ENCODE measurements at regions not wholly inside any gene's neighbourhood (a gene's known extent, or its start where the extent isn't known, plus 50 kb on each side); places are given as distances from the start of the nearest gene placed in this dataset.

- DNase-seq: no peak
Observed at GRCh38 chr13:111502957-111503356, 182.5 kb downstream of the TEX29 start.

- no peak for DNase-seq
Observed at GRCh38 chr13:111503376-111503775, 182.9 kb downstream of the TEX29 start.

GRCh38 chr13:111503905-111504695, 183.7 kb downstream of the TEX29 start:
- no peak for DNase-seq

GRCh38 chr13:111505175-111505777, 184.8 kb downstream of the TEX29 start:
- DNase-seq: no peak

GRCh38 chr13:111506125-111506524, 185.7 kb downstream of the TEX29 start:
- DNase-seq: no peak

GRCh38 chr13:111506621-111507020, 186.2 kb downstream of the TEX29 start:
- no peak for DNase-seq

GRCh38 chr13:111508164-111508870, 187.9 kb downstream of the TEX29 start:
- no peak for DNase-seq

GRCh38 chr13:111508902-111509509, 188.6 kb downstream of the TEX29 start:
- no peak for DNase-seq

- no peak for DNase-seq
Observed at GRCh38 chr13:111510502-111511218, 190.2 kb downstream of the TEX29 start.

- no peak for DNase-seq
Observed at GRCh38 chr13:111511219-111511732, 190.8 kb downstream of the TEX29 start.

- DNase-seq: no peak
Observed at GRCh38 chr13:111511805-111512504, 191.5 kb downstream of the TEX29 start.

- DNase-seq: no peak
Observed at GRCh38 chr13:111512707-111513106, 192.3 kb downstream of the TEX29 start.

- no peak for DNase-seq
Observed at GRCh38 chr13:111513766-111514609, 193.5 kb downstream of the TEX29 start.

GRCh38 chr13:111514610-111515306, 194.3 kb downstream of the TEX29 start:
- no peak for DNase-seq

- DNase-seq: no peak
Observed at GRCh38 chr13:111515307-111515617, 194.8 kb downstream of the TEX29 start.

GRCh38 chr13:111515635-111516034, 195.2 kb downstream of the TEX29 start:
- no peak for DNase-seq

GRCh38 chr13:111516712-111517640, 196.5 kb downstream of the TEX29 start:
- DNase-seq: no peak

GRCh38 chr13:111517641-111518010, 197.2 kb downstream of the TEX29 start:
- DNase-seq: no peak

GRCh38 chr13:111518161-111518792, 197.8 kb downstream of the TEX29 start:
- no peak for DNase-seq

Data from NCI-H446 (cell line).